Dedifferentiated amniotic fluid mesenchymal stem cell (primary cell): ENCODE measurements at regions not wholly inside any gene's neighbourhood (a gene's known extent, or its start where the extent isn't known, plus 50 kb on each side); places are given as distances from the start of the nearest gene placed in this dataset.
A peak's percentile ranks its signal among the peaks of the same experiment; 100 is the strongest.
"Not testable (repeated sequence)": the region's sequence is repeated elsewhere in the genome, so short reads cannot be mapped to it uniquely, and the experiment has no call there.

Source experiments
- DNase-seq: peaks from one replicate; pipeline ENCODE4 v3.0.0-alpha.2; 2016; ENCODE audit errors: extremely low spot score

DNA sequence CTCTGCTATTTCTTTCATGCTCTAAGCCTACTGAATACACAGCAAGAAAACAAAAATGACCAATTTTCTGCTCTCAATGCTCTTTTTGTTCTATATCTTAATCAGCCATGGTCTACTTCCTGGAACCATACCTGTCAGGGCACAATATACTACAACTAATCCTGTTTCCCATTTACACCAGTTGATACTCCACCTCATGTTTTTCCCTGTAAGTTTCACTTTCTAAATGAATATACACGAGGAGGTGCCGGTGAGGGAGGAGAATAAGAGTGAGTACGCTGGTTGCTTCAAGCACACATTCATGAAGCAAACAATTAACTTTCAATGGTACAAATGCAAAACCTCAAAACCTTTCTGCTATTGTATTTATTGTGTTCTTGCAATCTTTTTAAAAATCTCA is 443.1 kb upstream of the ID4 start:
- DNase-seq: no peak

DNA sequence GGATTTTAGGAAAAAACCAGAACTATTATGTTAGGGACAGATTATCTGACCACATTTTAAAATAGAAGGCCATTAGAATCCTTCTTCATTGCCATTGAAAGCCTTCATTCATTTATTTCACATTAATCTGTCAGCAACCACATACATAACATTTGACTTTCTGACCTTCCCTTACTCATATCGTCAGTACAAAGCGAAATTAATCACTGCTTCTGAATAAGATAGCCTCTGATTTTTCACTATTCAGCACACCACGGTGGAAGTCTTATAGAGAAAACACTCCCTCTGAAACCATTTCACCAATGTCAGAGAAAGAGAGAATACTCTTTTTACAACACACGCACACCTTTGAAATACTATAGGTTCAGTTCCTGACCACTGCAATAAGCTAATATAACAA is 442.5 kb upstream of the ID4 start:
- no peak for DNase-seq

DNA sequence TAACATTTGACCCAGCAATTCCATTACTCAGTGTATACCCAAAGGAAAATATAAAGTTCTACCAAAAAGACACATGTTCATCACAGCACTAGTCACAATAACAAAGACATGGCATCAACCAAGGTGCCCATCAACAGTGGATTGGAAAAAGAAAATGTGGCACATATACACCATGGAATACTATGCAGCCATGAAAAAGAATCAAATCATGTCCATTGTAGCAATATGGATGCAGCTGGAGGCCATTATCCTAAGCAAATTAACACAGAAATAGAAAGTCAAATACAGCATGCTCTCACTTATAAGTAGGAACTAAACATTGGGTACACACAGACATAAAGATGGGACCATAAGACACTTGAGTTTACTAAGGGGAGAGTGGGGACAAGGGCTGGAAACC is 441.9 kb upstream of the ID4 start:
- DNase-seq: no peak

DNA sequence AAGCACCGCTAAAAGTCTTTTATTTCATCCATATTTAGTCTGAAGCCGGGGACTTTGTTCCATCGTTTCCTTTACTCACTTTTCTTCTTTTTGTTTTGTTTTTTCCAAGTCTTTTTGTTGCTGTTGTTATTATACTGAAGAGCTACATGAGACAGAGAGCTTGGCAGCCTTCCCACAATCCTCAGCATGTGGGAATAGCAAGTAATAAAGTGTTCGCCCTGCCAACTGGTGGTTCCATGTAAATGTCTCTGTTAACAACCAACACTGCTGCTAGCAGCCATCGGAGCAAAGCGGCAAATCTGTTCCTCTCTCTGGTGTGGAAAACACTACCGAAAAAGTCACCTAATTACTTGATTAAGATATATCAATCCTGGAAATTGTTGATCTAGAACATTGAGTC is 437.8 kb upstream of the ID4 start:
- DNase-seq: no peak

DNA sequence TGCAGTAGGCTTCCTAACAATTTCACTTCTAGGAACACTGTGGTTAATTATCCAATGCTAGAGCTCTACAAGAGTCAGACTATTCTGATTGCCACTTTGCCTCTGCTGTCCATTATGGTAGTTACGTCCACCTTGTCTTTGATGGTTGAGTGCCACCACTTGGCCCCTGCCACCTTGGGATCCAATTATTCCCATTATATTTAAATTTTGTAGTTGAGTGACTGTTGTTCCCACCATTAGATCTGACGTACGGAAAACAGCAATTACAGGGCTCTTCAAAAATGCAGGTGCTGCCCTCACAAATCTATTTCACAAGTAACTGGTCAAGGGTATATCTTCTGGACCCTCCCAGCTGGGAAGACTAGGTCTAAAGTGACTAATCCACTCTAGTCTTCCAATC is 432.3 kb upstream of the ID4 start:
- not testable (repeated sequence) for DNase-seq

DNA sequence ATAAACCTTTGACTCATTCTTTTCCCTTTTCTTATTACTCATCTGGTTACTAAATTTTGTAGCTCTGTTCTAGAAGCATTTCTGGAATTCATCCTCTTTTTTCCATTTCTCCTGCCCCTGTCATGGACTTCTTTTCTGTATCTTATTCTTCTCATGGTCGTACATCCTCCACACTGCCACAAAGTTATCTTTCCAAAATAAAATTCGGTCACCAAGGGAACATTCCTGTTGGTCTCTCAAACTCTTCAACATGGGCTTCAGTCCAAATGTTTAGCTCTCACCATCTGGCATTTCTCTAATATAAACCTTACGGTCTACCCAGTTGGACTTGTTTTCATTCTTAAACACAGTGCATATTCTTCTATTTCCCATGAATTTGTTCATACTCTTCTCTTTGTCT is 428.8 kb upstream of the ID4 start:
- no peak for DNase-seq

DNA sequence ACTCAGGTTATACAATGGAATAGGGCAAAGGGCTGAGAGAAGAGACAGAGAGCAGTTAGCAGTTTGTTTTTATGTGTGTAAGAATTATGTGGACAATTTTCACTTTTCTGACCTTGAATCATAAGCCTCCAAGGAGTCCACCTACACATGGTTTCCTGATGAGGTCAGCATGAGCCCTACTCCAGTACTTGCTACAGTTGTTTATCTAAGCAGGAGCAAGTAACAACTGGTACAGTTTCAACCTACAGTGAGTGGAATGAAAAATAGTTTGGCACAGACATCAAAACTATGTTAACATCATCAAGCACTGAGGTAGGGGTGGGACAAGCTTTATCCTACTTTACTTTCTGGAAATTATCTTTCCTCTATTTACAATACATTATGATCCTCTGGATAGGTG is 426.7 kb upstream of the ID4 start:
- peak; percentile 16 for DNase-seq

DNA sequence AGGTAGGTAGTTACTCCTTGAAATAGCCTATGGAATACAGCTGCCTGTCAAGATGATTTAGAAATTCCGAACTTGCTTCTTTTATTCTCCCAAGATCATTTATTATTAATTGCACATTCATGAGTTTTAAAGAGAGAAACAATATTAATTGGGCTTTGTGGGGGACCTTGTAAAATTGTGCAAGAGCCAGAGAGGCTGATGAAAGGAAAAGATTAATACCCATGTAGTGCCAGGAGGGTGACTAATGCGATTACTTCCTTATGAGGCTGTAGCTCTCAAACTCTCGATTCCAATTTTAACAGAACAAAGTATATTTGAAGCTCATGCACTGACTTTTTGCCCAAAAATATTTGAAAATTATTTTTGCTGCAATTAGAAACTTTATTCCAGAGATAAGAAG is 423.8 kb upstream of the ID4 start:
- DNase-seq: no peak

DNA sequence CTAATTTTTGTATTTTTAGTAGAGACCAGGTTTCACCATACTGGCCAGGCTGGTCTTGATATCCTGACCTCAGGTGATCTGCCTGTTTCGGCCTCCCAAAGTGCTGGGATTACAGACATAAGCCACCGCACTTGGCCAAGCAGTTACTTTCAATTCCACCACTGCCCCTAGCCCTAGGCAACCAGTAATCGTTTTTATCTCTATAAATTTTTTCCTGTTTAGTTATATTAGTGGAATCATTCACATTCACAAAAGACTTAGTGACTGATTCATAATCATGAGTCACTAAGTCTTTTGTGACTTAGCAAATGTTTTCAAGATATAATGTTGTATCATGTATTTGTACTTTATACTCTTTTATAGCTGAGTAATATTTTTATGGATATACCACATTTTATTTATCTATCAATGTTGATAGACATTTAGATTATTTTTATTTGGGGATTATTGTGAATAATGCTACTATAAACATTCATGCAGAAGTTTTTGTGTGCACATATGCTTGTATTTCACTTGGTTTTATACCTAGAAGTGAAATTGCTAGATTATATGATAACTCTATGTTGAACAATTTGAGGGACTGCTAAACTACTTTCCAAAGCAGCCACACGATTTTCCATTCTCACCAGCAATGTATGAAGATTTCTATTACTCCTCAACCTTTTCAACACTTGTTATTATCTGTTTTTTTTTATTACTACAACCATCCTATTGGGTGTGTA is 421.4 kb upstream of the ID4 start:
- DNase-seq: no peak

DNA sequence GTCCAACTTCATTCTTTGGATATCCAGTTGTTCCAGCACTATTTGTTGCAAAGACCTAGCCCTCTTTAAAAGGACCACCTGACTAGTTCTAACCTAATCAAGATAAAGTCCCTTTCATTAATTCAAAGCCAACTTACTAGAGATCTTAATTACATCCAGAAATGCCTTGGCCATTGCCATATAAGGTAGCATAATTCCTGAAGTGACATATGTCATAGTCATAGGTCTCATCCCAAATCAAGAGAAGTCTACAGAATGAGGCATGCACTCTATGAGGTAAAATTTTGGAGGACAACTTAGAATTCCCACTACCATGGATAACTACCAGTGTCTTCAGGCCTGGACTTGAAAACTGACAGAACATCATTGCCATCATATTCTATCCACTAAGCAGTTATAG is 420.4 kb upstream of the ID4 start:
- DNase-seq: no peak

DNA sequence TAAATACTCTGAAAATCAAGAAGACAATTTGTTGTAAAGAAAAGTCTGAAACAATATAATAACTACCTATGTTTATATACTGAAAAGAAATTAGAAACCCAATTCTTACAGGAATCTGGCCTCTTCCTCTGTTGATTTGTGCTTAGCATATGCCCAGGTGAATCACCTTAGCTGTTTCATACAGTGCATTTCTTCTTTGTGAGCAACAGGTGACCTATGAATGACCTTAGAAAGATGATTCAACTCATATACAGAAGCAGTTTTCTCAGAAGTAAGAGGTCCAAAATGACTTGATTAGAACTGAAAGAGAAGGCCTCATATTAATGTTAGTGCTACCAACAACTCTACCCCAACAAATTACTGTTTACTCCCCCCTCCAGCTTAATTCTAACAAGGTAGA is 419.5 kb upstream of the ID4 start:
- DNase-seq: no peak

DNA sequence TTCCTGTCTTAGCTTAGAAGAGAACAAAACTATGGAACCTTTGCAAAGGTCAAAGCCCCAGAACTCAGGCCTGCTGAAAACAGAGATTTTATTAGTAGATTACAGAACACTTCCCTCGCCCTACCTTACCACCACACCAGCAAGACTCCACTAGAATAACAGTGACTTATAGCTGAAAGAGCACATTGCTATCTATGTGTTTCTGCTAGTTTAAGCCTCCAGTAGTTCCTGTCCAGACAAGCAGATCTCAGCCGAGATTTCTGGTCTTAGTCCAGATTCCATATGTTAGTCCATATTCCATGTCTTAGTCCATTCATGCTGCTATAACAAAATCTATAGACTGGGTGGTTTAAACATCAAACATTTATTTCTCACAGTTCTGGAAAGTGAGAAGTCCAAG is 412.3 kb upstream of the ID4 start:
- no peak for DNase-seq

DNA sequence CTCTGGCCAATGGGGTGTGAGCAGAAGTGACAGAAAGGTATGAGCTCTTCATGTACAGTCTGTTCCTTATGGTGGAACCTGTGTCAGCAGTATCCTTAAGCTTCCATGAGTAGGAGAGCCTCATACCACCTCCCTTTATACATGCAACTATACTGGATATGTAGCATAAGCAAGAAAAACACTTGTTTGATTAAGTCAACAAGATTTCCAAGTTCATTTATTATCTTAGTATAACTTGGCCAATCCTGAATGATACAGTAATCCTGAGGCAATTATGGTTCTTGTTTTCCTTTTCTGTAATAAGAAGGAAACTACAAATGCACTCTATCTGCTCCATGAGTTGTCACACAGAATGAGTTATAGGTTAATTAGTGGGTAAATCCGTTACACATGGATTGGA is 409.6 kb upstream of the ID4 start:
- DNase-seq: no peak

DNA sequence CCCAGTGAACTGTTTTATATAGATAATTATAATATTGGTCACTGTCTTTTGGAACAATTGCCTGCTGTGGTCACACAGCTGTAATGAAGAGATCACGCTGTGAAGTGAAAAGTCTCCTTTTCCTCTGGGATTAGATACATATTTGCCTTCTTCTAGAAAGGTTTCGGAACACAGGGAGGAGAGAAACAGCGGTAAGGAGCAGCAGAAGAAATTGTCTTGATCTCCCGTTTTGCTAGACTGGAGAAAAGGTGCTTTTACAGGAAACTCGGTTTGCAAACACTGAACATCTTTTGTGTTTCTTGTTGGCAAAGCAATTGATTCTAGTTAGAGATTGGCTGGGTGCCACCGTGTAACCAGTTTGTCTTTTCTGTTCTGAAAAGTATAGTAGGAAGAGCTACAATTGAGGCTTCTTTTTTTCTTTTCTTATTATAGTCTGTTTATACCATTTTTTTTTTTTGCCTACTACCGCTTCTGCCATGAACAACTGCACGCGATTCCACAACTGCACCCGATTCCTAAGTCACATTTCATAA is 404.1 kb upstream of the ID4 start:
- DNase-seq: no peak

DNA sequence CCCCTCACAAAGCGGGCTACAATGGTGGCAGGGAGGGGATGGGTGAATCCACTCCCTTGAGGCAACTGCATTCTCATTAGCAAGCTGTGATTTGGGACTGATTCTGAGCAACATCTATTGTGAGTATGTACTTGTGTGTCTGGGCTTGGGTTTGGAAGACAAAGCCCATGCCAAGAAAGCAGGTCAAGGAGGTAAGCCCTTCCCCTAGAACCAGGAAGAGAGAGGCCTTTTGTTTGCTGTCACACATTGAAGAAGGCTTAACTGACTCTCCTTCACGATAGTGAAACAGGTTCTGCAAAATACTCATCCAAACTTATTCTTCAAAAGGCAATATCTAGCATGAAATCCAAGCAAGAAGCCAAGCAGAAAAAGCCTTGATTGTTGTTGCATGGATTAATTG is 403.1 kb upstream of the ID4 start:
- DNase-seq: no peak

DNA sequence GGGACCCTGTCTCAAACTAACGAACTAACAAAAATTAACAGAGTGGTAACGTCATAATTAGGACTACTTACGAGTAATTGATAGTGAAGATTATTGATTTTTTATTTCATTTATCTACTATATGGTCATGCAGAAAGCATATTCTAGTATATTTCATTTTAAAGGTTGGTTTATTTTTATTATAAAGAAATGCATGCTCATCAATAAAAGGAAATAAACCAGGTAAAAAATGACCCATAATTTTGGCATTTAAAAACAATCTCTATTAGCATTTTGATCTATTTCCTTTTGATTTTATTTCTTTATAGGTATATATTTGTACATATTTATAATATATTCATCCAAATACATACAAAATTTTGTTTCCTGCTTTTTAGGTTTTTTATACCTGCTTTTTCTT is 401.4 kb upstream of the ID4 start:
- DNase-seq: no peak

DNA sequence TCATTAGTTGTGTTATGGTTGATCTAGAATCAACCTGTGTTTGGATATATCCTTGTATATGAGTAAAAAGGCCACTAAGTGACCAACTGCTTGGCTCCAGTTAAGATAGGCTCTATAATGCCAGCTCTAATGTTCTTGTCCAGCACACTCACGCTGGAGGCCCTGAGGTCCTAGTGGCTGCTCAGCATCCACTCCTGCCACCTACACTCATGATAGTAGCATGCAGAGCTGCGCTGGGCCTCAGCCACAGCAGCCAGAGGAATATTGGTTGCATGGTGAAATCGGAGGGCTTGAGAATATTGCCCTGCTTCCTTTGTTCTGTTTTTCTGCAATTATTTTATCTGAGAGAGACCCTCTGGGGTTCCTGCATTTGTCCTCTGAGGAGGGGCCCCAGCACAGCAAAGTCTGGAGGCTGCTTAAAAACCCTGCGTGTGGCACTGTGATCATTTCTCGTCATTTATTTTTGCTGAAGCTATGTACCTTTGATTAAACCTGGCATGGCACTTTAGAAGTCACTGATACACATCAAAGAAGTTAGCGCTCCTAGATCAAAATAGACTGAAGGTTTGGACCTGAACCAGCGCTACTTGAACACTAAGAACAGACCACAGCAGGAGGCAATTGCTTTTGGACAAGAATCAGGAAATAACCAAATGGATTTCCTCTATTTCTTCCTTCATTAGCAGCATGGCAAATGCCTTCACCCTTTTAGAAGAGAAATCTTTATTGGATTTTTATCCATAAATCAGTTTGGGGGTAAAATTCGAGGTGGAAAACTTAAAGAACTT is 398.4 kb upstream of the ID4 start:
- no peak for DNase-seq

DNA sequence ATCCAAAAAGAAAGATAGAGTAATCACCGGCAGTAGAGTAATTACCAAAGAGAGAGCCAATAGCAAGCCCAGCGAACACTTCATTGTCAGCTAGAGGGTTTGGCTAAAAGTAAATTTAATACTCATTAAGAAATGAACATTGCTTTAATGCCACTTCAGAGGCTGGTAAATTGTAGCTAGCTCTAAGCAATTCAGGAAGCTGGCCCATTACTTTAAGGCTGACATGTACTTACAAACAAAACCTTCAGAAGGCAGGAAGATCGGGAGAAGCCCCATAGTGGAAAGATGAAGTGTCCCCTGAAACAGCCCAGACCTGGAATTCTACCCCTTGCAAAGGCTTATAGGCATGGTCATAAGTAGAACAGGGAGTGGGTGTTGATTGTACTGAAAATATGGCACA is 396.6 kb upstream of the ID4 start:
- DNase-seq: no peak

DNA sequence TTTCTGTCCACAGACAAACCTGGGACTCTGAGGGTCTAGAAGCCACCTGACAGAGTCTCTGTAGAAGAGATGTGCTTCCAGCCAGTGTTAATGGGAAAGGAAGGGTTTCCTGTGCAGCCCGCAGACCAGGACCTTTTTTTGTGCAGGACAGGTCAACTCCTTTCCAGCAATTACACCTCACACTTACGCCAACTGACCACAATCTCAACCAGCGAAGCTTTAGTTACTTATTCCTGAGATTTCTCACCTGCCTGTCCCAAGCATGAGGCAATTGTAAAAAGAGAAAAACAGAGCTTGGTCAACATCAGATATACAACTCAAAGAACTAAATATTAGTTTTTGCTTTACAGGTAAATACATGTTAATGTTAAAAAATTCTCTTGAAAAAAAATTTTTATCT is 393.8 kb upstream of the ID4 start:
- no peak for DNase-seq

DNA sequence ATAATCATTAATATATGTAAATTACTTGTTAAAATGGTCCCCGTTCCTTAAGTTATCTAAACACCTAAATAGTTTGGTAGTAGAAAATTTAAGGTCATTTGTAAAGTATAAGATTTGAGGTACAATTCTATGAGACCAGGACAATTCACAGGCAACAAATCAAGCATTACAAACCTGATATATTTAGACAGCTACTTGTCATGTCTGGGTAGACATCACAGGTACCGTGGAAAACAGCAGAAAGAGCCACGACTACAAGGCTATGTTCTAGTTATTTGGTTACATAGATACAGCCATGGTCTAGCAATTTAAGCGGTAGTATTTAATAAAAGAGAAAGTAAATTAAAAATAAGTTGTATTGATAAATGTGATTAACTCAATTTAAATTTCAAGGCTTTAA is 393.1 kb upstream of the ID4 start:
- no peak for DNase-seq

DNA sequence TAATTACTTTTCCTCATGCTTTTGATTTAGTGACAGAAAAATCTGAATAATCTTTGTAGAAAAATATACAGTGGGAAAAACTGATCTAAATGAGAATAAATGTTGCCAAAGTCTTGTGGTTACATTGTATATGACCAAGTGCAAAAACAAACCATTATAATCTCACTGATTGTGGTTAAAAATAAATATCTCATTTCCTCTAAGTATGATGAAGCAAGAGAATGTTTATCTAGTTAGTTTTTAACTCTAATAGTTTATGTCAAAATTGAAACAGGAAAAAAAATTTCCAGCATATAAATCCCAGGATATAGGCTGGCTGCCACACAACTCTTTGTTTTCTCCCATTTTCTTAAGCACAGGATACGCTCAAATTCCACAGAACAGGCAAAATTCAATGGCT is 392.7 kb upstream of the ID4 start:
- no peak for DNase-seq

DNA sequence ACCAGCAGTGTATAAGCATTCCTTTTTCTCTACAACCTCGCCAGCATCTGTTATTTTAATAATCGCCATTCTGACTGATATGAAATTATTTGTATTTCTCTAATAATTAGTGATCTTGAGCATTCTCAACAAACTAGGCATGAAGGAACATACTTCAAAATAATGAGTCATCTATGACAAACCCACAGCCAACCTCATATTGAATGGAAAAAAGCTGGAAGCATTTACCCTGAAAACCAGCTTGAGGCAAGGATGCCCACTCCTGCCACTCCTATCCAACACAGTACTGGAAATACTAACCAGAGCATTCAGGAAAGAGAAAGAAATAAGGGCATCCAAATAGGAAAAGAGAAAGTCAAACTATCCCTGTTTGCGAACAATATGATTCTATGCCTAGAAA is 390.6 kb upstream of the ID4 start:
- no peak for DNase-seq

DNA sequence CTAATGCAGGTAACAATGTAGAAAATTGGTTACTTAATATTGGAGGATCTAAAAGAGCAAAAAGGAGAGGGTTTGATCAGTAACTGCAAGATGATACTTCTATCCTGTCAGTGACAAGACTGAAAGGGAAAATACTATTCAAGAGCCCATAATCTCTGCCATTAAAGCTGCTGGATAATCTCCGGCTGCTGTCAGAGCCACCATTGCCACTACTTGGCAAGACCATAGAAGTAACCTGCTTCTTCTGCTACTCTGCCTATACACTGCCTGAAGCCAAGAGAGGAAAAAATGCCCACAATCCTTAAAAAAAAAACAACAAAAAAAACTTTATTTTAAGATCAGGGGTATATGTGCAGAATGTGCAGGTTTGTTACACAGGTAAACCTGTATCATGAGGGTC is 386.5 kb upstream of the ID4 start:
- DNase-seq: no peak

DNA sequence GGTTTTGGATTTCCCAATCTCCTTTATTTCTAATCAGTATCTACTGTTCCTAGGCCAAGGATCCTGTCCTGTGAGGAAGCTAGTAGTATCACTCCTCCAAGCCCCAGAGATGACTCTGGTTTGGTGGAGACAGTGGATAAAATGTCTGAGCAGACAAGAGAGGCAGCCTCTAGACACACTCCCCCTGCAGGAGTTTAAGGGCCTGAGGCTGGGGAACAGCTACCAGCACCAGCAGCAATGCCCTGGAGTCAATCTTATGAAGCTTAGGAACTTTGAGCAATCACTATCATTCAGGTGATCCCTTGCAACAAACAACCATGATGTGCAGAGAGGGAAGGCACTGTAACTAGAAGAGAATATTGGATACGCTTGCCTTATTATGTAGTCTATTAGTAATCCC is 384.7 kb upstream of the ID4 start:
- DNase-seq: no peak
